Jurkat, Clone E6-1 (cell line): ENCODE measurements at regions not wholly inside any gene's neighbourhood (a gene's known extent, or its start where the extent isn't known, plus 50 kb on each side); places are given as distances from the start of the nearest gene placed in this dataset.

Experiments
- DNase-seq: peaks from one replicate; pipeline ENCODE4 v3.0.0-alpha.2; 2011; ENCODE audit warnings: low read depth, low spot score
- H3K4me3 ChIP-seq: 2 replicates; pipeline ENCODE4 v1.5.1; 2011; ENCODE audit warnings: mild to moderate bottlenecking, low read length, control low read depth, moderate library complexity

DNA sequence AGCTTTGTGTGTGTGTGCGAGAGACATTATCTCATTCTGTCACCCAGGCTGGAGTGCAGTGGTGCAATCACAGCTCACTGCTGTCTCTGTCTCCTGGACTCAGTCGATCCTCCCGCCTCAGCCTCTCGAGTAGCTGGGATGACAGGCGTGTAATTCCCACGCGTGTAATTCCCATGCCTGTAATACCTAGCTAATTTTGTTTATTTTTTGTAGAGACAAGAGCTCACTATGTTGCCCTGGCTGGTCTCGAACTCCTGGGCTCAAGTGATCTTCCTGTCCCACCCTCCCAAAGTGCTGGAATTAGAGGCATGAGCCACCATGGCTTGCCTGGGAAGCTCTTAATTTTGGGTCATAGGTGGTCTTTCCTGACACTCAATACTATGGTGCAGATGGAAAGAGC lies 205.3 kb upstream of the TNRC6C start:
- H3K4me3 ChIP-seq: no peak overlapping the region
- DNase-seq: no peak

DNA sequence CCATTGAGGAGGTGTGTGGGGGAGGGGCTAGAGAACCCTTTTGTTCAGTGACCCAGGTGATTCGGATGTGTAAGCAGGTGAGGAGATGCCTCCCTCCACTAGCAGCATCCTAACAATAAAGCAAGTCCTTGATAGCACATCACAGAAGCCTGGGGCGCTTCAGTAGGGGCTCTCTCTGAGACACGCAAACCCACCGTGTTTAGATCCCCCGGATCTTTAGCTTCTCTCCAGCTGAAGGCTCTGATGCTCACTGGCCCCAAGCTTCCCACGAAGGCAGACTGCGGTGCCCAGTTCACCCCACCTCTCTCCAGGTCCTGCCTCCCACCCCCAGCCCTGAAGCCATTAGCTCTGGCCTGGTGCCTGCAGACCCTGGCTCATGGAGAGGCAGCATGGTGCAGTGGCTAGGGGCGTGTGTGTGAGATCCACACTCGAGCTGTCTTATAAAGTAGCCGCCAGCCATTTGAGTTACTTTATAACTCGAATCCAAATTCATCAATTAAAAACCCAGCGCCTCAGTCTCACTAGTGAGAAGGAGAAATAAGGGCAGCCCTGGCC lies 204.7 kb upstream of the TNRC6C start:
- no peak for DNase-seq

DNA sequence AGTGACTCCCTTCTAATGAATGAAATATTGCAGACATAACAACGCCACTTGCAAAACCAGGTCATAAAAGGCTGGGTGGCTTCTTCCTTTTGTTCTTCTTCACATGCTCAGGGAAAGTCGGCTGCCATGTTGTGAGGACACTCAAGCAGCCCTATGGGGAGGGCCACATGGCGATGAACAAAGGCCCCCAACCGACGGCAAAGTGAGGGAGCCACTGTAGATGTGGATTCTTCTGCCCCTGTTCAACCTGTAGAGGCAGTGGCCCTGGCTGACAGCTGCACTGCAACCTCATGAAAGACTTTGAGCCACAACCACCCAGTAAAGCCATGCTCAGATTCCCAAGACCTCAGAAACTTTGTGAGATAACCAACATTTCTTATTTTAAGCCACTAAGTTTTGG lies 203.5 kb upstream of the TNRC6C start:
- DNase-seq: no peak
- no peak overlapping the region for H3K4me3 ChIP-seq

More for the DNA sequence above, 204.7 kb upstream of the TNRC6C start:
- H3K4me3 ChIP-seq: no peak overlapping the region

DNA sequence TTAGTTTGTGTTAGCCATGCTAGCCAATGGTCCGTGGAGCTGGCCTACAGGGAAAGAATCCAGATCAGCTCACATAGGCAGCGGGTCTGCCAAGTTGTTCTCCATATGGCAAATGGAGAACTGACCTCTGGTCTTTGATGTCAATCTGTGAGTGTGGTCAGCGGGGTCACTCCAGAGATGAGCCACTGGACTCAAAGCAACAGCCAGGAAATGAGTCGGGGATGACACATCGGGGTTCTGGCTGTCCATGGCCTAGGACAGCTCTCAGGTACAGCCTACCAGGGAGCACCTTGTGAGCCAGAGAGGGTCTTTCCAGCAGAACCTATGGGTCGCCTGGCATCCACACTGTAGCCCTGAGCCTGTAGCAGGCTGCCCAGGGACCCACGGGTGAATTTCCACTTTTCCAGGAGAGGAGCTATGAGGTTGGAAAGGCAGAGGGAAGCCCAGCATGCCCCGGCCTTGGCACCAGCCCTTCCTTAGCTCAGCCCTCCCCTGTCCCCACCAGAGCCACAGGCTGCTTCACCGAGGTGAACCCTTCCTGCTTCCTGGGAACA lies 203.0 kb upstream of the TNRC6C start:
- H3K4me3 ChIP-seq: no peak overlapping the region
- no peak for DNase-seq

DNA sequence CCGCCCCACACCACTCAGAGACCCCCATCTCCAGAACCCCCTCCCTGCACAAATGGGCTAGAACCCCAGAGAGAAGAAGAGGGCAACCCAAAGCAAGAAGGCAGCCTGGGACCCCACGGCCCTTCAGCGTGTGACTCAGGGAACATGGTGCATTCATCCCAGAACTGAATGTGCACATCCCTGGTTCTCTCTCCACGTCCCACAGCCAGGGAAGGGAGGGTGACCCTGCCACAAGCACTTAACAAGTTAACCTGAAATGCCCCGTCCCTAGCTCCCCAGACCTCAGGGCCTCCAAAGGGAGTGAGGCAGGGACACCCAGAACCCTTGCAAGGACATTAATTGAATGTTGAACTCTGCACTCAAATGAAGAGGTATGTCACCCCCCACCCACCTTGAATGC lies 202.5 kb upstream of the TNRC6C start:
- DNase-seq: no peak
- no peak overlapping the region for H3K4me3 ChIP-seq

DNA sequence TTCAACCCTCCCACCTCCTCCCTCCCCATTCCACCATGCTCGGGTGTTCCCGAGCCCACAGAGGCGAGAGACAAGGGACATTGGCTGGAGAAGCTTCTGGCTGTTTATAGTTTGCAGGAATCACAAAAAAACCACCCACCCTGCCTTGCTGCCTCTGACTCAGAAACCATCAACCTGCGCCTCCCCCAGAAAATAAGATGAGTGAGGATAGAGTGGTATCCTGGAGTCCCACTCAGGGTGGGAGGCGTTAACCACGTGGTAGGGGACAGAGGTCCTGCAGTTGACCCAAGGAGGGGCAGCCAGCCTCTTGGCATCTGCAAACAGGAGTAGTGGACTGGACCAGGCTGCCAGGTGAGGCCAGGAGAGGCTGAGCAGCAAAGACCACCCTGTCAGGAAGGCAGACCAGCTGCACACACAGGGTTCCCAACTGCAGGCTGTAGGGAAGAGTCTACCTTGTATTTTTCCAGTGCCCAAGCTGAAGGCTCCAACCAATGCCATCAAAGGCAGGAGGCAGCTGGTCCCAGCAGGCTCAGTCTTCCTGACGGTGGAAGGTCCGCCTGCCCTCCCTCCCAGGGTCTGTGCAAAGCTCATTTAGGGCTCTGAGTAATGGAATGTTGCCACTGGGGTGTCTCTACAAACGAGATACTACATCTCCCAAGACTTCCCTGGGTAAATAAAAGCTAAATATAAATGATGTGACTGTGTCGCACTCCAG lies 201.5 kb upstream of the TNRC6C start:
- no peak overlapping the region for H3K4me3 ChIP-seq
- DNase-seq: no peak

DNA sequence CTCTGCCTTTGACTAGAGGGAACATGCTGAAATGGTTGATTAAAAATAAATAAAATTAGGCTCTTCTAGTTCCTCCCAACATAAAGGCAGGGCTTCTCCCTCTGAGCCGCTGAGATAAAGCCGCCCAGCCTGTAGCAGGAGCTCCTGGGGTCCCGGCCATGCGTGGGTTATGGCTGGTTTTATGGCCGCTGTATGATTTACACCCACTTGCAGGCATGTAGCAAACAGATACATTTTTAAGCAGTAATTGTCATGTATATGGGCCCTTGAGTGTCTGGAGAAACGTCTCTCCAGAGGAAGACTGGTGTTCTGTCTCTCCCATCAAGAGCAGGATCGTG lies 201.0 kb upstream of the TNRC6C start:
- H3K4me3 ChIP-seq: no peak overlapping the region
- DNase-seq: no peak

DNA sequence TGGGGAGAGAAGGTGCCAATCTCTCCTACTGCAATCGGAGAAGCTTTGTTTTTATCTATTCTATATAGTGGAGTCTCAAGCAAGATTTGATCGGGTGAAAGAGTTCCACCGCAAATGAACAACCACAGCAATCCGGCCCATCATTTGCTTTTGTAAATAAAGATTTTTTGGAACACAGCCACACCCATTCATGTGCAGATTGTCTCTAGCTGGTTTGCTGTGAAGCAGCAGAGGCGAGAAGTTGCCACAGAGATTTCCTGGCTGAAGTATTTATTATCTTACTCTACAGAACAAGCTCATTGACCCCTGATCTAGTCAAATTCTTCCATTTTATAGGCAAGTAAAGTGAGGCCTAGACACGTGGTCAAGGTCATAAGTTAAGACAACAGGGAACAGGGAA lies 195.5 kb upstream of the TNRC6C start:
- no peak for DNase-seq
- no peak overlapping the region for H3K4me3 ChIP-seq

DNA sequence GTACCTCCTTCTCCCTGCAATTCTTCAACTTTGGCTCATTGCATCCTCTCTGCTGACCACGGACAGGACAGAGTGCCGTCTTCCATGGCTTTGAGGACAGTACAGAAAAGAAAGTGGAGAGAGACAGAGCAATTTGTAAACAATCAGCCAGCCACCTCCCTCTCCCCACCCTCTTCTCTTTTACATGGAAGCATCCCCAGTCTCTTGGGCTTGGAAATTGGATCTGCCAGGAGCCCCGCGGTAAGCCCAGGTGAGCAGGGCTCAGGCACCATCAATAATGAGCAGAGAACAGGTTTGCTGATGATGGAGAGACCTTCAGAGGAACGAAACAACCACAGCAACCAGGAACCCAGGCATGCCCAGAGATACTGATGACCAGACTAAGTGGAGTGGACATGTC lies 194.9 kb upstream of the TNRC6C start:
- H3K4me3 ChIP-seq: no peak overlapping the region
- DNase-seq: no peak

DNA sequence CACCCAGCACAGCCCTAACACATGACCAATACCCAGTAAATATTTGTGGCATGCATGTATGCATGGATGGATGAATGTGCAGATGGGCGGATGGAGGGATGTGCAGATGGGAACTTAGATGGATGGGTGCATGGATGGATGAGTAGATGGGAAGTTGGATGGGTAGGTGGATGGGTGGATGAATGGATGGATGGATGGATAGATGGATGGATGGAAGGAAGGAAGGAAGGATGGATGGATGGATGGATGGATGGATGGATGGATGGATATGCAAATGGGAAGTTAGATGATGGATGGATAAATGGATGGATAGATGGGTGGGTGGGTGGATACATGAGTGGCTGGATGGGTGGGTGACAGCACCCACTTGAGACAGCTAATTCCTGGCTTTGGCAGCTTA lies 193.2 kb upstream of the TNRC6C start:
- no peak overlapping the region for H3K4me3 ChIP-seq
- DNase-seq: no peak

DNA sequence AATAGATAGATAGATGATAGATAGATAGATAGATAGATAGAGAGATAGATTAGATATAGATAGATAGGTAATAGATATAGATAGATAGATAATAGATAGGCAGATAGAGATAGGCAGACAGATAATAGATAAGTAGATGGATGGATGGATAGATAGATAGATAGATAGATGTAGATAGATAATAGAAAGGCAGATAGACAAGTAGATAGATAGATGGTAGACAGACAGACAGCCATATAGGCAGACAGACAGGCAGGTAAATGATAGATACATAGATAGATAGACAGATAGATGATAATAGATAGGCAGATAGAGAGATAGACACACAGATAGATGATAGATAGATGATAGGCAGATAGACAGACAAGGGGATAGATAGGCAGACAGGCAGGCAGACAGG lies 191.4 kb upstream of the TNRC6C start:
- H3K4me3 ChIP-seq: no peak overlapping the region
- no peak for DNase-seq

DNA sequence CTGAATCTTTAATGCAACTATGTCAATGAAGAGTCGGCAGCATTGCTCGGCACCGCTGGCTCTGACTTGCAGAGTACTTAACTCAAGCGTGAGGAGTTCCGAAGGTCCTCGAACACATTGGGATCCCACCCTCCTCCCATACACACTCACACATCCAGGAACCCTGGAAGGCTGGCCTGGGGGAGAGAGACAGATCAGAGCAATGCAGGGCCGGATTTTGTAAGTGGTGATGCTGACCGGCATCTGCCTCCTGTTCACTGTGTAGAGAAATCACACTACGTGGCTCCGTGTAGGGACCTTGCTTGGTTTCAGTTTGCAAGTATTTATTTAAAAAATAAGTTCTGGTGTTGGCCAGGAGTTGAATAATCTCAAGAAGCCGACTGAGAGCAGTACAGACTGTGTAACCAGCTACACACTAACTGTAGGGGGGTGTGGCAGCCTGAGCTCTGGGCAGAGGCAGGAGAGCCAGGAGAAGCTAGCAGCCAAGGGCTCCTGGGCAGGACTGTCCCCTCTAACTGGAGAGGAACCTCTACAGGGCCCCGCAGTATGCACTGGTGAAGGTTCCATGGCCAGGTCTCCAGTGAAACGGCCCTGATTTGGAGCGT lies 190.2 kb upstream of the TNRC6C start:
- DNase-seq: no peak

DNA sequence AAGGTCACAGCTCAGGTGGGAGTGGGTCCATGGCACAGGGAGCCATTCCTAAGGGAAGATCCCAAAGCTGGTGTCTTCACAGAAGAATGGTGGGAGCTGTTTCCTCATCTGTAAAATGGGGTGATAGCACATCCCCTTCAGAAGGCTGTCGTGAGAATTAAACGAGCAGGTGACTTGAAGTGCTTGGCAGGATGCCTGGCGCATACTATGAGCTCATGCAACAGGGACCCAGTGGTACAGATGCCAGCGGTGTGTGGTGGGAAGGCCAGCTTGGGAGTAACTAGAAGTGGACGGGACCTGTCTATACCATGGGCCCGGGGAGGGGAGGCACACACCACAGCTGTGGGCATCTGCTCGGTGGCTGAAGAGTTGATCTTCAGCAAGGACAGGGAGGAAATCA lies 189.3 kb upstream of the TNRC6C start:
- no peak overlapping the region for H3K4me3 ChIP-seq
- no peak for DNase-seq

More for the DNA sequence above, 190.2 kb upstream of the TNRC6C start:
- H3K4me3 ChIP-seq: no peak overlapping the region

DNA sequence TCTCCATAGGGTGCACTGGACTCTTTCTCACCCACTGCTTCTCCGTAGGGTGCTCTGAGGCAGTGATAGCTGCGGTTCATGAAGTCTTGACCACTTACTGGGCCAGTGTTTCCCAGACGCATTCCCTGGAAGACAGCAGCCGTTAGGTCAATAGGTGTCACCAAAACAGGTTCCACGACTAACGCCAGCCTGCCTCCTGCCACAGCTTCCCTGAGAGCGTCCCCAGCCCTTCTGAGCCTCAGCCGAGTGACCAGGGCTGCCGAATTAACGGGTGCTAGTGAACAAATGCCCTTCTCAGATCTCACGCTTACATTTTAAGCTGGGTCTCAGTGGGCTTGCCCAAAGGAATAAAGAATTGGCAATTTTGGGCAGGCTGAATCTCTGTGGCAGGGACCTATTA lies 188.7 kb upstream of the TNRC6C start:
- no peak for DNase-seq
- no peak overlapping the region for H3K4me3 ChIP-seq

DNA sequence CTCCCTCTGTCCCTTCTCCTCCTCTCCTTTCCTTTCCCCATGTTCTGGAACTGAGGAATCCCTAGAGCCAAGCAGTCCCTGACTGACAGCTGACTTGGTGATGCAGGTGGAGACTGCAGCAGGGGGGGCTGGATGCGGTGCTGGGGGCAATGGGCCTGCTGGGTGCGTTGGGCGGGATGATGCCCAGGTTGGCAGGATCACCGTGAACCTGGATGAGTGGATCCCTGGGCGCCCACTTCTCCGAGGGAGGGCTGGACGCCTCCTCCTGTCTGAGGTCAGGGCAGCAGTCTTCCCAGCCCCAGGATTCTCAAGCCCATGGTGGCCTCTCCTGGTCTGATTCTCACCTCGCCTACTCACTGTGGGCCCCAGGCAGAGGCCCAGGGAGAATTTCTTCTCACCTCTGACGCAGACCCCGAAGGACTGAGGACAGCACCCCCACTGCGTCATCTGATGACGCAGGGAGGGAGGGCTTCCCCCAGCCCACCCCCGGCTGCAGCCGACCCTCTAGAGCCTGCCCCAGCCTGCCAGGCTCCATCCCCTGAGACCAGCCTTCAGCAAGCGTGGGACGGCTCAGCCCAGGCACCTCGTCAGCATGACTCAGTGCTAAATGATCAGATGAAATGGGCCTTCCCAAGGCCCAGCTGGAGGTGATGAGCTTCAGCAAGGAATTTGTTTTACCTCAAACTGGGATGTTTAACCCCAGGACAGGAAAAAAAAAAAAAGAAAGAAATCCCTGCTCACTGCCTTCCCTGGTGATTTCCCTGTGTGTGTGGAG lies 188.0 kb upstream of the TNRC6C start:
- DNase-seq: no peak
- H3K4me3 ChIP-seq: no peak overlapping the region

DNA sequence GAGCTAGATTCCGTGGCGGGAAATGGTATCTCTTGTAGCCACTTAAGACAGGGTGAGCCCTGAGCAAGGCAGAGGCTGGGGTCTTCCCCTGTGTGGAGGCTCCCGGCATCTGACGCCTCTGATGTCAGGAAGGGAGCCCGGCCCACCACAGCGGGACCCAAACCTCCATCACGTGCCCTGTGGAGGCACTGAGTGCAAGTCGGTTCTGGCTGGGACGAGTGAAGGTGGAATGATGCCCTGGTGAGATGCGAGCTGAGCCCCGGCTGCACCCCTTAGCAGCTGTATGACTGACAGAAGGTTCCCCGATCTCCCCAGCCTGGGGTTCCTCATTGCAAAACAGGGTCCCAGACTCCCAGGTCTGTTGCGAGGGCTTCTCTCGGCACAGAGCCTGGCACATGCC lies 187.4 kb upstream of the TNRC6C start:
- H3K4me3 ChIP-seq: no peak overlapping the region
- no peak for DNase-seq

DNA sequence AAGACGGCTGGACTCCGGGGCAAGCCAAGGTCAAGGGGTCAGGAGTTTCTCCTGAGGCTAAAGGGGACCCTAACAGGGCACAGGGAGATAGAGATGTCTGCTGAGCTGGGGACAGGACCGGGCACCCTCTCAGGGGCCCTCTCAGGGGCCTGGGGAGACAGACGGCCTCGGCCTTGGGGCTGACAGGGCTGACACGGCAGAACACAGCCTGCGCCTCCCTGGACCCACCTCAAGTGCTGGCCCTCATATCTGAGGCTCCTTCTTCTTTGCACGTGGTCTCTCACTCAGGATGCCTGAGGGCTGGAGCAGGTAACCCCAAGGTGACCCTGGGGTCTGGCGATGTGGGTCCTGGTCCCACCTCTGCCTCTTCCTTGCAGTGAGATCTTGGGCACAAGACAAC lies 186.9 kb upstream of the TNRC6C start:
- DNase-seq: no peak
- no peak overlapping the region for H3K4me3 ChIP-seq

DNA sequence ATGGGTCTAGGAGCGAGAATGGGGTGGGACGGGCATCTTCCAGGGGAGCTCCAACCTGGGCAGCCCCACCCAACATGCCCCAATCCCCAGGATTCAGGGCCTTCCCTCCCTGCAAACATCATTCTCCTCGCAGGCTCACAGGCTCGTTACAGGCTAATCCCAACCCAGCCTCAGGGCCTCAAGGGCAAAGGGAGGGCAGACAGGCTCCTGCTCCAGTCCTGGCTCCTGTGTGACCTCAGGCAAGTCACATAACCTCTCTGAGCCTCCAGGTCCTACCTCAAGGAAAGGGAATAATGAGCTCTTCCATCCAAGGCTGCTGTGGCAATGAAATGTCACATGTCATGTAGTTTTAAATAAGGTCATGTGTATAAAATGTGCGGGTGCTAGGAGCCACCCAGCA lies 186.5 kb upstream of the TNRC6C start:
- H3K4me3 ChIP-seq: no peak overlapping the region
- DNase-seq: no peak

DNA sequence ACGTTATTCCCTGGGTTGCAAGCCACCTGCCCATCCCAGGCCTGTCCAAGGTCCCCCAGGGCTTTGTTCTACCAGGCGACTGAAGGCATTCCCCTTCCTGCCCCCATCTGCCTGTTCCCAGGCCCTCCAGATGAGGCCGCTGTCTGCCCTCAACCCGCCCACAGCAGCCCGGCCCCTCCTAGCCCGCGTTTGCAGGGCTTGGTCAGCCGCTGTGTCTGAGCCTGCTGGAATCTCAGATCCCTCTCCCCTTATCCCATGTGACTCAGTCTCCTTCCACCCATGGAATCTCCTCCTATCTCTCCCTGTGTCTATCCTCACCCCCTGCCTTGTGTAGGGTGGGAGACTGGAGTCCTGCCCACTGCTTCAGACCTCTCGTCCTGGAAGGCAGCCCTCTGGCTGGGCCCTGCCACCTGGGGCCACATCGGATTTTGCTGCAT lies 186.0 kb upstream of the TNRC6C start:
- DNase-seq: peak; percentile 26
- no peak overlapping the region for H3K4me3 ChIP-seq

DNA sequence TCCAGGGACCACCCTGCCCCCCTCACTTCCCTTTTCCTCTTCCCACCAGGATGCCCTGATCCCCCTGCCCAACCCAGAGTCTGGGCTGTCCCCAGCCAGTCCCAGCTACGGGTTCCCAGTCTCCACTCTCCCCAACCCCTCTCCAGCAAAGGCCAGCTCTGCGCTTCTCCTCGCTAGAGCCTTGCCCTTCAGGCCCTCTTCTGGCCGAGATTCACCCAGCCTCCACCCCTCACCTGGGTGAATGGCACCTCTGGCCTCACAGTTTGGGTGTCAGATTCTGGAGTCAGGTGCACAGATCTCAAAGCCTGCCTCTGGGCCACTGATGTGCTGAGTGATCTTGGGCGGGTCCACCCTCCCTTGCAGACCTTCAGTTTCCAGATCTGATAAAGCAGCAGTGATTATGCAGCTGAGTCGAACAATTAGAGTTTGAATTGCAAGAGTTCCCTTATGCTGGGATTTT lies 185.6 kb upstream of the TNRC6C start:
- no peak overlapping the region for H3K4me3 ChIP-seq
- DNase-seq: no peak
